ENCODE measurements at regions not wholly inside any gene's neighbourhood (a gene's known extent, or its start where the extent isn't known, plus 50 kb on each side); places are given as distances from the start of the nearest gene placed in this dataset.
"Not testable (repeated sequence)": the region's sequence is repeated elsewhere in the genome, so short reads cannot be mapped to it uniquely, and the experiment has no call there.

DNA sequence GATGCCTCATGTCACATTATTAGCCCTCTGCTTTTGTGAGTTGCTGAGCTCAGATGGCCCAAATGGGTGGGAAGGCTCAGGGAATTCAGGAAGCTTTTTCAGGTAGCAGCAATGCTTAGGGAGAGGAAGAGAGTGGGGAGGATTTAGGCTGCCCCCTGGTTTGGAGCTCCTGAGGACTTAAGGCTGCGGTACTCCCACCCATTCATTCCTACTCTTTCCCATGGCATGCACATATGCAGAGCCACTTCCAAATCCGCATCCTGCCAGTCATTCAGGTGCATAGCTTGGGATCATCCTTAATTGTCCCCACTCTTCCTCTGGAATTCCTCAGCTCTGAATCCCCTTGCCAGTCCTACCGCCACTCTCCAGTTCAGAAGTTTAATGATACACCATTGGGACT lies 343.1 kb upstream of the FRG2C start:
- DNase-seq (ENCODE audit: low spot score) = no peak

GRCh38 chr3:75323936-75324335 lies 340.2 kb upstream of the FRG2C start:
- DNase-seq (ENCODE audit: low spot score) = not testable (repeated sequence)

DNA sequence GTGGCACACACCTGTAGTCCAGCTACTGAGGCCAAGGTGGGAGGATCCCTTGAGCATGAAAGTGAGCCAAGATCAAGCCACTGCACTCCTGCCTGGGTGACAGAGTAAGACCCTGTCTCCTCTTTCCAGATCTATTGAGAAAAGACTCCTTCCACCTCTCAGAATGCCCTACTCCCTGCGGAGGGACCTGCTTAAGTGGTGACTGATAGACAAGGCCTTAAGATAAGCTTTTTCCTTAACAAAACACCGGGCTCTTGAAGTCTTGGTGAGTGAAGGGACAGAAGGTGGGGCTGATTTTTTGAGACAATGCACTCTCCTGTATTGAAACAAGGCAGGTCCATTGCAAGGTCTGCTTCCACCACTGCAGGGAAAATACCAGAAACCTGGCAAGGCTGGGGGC lies 338.4 kb upstream of the FRG2C start:
- DNase-seq (ENCODE audit: low spot score) = no peak

GRCh38 chr3:75327453-75327852 lies 336.7 kb upstream of the FRG2C start:
- DNase-seq (ENCODE audit: low spot score) = no peak

GRCh38 chr3:75329476-75330097 lies 334.5 kb upstream of the FRG2C start:
- no peak for DNase-seq (ENCODE audit: low spot score)

- not testable (repeated sequence) for DNase-seq (ENCODE audit: low spot score)
These were observed 333.7 kb upstream of the FRG2C start for GRCh38 chr3:75330446-75330845.

- not testable (repeated sequence) for DNase-seq (ENCODE audit: low spot score)
These were observed 332.0 kb upstream of the FRG2C start for GRCh38 chr3:75332090-75332489.

DNA sequence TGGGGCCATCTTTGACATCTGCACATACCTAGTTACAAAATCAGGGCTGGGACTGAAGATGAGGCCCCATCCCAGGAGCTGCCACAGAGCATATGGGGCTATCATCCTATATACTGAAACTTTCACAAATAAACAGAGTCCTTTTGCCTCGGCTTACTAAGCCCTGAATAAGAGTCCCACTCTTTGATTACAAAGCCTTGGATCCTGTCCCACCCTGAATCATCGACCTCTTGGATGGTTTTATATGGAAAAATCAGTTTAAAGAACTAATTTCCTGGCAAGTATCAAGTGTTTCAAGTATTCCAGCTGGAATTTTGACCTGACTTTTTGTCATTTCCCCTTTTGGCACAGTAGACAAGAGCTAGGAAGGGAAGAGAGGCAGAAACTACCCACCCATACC lies 331.3 kb upstream of the FRG2C start:
- no peak for DNase-seq (ENCODE audit: low spot score)

- DNase-seq (ENCODE audit: low spot score) = no peak
These were observed 329.8 kb upstream of the FRG2C start for GRCh38 chr3:75334299-75334698.

DNA sequence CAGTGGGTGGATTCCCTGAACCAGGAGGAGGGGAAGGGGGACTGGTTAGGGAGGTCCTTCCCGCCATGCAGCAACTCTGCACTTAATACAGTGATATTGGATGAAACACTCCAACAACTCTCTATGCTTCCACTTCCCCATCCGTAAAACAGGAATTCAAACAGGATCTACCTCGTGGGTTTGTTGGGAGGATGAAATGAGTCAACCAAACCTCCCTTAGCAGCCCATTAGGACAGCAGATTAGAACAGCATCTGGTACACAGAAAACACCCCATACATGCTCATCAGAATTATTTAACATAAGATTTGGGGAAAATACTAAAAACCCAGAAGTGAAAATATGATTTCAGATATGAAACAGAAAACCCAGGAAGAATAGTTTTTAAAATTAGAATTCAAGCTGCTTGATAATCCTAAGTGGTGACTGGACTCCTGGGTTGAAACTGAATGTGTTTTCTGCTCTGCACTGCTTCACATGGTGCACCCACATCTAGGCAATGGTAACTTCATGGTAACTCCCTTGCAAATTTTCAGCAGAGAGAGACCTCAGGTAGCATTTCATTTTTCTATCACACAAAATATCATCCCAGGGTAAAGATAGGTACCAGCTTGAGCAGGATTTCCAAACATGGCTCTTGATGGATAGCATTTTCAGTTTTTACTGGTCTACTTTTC lies 326.8 kb upstream of the FRG2C start:
- DNase-seq (ENCODE audit: low spot score) = no peak

DNA sequence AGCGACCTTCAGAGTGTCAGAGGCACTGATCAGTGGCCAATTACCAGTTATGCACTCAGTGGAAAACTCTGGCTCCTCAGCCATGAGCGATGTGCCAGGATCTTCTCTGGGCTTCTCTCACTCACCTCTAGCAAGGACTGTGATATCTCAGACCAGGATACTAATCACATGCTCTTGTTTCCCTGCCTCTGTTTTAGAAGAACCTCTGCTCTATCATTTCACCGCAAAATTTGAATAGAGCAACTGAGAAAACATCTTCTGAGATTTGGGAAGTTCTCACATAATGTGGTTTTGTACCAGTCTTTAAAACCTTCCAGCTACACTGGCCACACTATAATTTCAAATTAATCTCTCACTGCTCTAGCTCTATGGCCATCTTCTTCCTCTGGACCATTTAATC lies 325.8 kb upstream of the FRG2C start:
- DNase-seq (ENCODE audit: low spot score) = no peak

- DNase-seq (ENCODE audit: low spot score) = no peak
These were observed 322.6 kb upstream of the FRG2C start for GRCh38 chr3:75341324-75342067.

DNA sequence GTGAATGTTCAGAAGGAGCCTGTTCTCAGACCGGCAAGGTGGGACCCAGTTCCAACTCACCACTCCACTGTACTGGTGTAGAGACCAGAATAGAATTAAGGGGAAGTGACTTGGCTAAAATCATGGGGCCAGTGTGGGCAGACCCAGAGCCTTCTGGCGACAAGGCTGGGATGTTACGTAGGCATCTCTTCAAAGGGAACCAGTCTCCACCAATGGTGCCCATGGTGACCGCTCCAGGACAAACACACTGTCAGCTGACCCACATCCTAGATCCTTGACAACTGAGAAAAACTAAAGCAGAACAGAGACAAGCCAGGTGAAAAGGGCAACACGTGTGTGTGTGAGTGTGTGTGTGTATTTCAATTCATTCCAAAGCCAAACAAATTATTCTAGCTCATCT lies 321.7 kb upstream of the FRG2C start:
- no peak for DNase-seq (ENCODE audit: low spot score)

DNA sequence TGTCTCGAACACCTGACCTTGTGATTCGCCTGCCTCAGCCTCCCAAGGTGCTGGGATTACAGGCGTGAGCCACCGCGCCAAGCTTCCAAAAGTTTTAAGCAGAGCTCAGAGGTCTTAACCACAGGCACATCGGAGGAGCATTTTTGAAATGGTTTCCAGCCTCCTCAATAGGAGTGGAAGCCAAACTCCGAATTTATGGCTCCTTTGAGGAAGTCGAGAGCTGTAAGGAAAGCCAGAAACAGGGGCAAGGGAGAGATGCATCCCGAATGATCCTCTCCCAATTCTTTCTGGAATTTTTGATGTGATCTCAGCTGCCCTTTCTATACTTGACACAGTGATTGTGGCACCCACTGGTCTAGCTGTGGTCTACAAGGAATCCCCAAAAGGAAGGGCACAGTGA lies 313.6 kb upstream of the FRG2C start:
- not testable (repeated sequence) for DNase-seq (ENCODE audit: low spot score)

DNA sequence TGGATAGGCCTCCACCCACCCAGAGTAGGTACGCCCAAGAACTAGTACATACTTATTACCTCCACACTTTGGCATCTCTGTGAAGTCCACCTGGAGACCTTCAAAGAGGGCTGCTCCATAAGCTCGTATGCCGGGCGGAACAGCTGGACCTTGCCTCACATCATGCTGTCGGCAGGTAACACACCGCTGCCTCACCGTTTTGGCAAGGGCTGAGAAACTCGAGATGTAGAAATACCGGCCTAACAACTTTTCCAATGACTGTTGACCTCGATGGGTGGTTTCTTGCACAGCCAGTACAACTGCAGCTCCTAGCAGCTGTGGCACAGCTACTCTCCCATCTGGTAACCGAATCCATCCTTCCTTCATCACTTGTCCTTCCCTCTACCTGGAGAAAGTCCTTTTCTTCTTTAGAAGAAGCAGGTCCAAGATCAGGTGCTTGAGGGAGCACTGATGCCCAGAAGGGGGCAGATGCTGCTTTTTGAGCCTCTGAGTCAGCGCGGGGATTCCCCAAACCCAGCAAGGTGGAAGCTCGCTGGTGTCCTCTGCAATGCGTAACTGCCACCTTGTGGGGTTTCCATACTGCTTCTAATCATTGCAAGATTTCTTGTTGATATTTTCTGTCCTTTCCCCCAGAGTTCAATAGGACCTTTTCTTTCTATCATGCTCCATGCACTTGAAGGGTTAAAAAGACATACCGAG lies 301.9 kb upstream of the FRG2C start:
- not testable (repeated sequence) for DNase-seq (ENCODE audit: low spot score)

- DNase-seq (ENCODE audit: low spot score) = not testable (repeated sequence)
These were observed 291.2 kb upstream of the FRG2C start for GRCh38 chr3:75372964-75373363.

GRCh38 chr3:75379840-75380239 lies 284.3 kb upstream of the FRG2C start:
- DNase-seq (ENCODE audit: low spot score) = not testable (repeated sequence)

DNA sequence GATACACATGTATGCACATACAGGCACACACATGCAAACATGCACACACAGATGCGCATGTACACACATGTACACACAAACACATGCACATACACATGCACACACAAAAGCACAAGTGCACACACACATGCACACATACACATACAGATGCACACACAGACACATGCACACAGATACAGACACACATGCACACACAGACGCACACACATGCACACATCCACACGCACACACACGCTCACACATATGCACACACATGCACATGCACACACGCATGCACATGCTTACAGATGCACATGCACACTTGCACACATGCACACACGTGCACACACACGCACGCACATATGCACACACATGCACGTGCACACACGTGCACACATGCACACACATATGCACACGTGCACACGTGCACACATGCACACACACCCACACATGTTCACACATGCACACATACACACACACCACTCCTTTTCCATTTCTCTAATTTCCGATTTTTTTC lies 283.8 kb upstream of the FRG2C start:
- DNase-seq (ENCODE audit: low spot score) = no peak

GRCh38 chr3:75384016-75384415 lies 280.1 kb upstream of the FRG2C start:
- DNase-seq (ENCODE audit: low spot score) = not testable (repeated sequence)

GRCh38 chr3:75388486-75389124 lies 275.5 kb upstream of the FRG2C start:
- DNase-seq (ENCODE audit: low spot score) = not testable (repeated sequence)

DNA sequence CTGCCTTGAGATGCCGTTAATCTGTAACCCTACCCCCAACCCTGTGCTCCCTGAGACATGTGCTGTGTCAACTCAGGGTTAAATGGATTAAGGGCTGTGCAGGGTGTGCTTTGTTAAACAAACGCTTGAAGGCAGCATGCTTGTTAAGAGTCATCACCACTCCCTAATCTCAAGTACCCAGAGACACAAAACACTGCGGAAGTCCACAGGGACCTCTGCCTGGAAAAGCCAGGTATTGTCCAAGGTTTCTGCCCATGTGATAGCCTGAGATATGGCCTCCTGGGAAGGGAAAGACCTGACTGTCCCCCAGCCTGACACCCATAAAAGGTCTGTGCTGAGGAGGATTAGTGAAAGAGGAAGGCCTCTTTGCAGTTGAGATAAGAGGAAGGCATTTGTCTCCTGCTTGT lies 270.8 kb upstream of the FRG2C start:
- DNase-seq (ENCODE audit: low spot score) = not testable (repeated sequence)

DNA sequence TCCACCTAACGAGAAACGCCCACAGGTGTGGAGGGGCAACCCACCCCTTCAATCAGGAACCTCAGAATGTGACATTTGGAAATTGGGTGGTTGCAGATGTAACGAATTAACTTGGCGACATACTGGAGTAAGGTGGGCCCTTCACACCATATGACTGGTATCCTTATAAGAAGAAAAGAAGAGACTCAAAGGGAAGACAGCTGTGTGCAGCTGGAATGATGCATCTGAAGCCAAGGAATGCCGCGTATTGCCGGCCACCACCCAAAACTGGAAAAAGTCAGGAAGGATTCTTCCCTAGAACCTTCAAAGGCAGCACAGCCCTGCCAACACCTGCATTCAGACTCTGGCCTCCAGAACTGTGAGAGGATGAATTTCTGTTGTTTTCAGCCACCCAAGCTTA lies 270.0 kb upstream of the FRG2C start:
- DNase-seq (ENCODE audit: low spot score) = not testable (repeated sequence)

All from kidney capillary endothelial cell (primary cell).